NCI-H69 (cell line): ENCODE measurements at regions not wholly inside any gene's neighbourhood (a gene's known extent, or its start where the extent isn't known, plus 50 kb on each side); places are given as distances from the start of the nearest gene placed in this dataset.
"Not testable (repeated sequence)": the region's sequence is repeated elsewhere in the genome, so short reads cannot be mapped to it uniquely, and the experiment has no call there.

ENCODE experiments used
- DNase-seq: peaks from one replicate; lab custom pipeline; 2025; lab: John Stamatoyannopoulos, UW

GRCh38 chr14:105694961-105695360 lies 168.6 kb downstream of the TMEM121 start:
- DNase-seq: no peak

GRCh38 chr14:105696388-105696787 lies 170.0 kb downstream of the TMEM121 start:
- not testable (repeated sequence) for DNase-seq

DNA sequence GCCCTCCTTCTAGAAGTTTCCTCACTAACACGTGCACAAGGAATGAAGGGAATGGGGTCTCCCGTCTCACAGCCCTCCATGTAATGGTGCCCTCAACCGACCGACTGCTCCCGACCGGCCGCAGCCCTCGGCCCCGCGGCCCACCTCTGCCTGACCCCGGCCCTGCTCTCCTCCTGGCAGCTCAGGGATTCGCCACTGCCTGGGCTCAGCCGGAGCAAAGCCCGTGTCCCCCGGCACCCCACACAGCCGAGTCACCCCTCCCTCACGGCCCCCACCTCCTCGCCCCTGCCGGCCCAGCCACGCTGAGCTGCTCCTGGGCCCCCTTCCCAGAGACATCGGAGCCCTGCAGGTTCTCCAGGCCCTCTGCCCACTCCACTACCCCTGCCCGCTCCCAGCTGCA lies 171.0 kb downstream of the TMEM121 start:
- not testable (repeated sequence) for DNase-seq

DNA sequence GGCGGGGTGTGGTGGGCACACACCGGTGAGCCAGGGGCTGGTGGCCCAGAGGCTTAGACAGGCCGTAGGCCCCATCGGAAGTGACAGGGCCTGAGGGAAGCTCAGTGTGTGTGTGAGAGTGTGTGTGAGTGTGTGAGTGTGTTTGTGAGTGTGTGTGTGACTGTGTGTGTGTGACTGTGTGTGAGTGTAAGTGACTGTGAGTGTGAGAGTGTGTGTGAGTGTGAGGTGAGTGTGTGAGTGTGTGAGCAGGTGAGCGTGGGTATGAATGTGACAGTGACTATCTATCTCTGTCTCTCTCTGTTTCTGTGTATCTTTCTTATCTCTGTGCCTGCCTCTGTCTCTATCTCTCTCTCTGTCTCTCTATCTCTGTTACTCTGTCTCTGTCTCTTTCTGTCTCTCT lies 171.6 kb downstream of the TMEM121 start:
- DNase-seq: not testable (repeated sequence)

DNA sequence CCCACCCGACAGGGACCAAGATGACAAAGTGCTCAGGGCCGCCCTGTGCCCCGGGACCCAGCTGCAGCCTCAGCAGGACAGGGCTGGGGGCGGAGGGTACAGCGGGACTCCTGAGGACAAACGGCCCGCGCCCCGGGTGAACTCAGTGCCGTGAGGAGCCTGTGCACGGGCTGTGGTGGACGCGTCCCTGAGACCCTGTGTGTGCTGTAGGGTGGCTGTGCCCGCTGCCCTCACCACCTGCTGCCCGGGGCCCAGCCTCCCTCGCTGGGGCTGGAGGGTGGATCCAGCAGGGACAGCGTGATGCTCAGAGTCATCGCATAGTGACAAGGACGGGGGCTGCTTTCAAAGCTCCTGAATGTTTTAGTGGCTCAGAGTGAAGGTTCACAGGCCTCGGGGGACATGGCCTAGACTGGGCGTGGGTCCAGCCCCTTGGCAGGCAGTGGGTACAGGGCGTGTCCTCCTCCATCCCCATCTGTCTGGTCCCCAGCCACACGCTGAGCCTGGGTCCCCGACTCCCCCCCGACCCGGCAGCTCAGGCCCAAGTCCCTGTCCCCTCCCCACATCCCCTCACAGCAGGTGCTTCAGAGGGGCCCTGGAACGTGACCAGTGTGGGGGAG lies 172.7 kb downstream of the TMEM121 start:
- DNase-seq: not testable (repeated sequence)

DNA sequence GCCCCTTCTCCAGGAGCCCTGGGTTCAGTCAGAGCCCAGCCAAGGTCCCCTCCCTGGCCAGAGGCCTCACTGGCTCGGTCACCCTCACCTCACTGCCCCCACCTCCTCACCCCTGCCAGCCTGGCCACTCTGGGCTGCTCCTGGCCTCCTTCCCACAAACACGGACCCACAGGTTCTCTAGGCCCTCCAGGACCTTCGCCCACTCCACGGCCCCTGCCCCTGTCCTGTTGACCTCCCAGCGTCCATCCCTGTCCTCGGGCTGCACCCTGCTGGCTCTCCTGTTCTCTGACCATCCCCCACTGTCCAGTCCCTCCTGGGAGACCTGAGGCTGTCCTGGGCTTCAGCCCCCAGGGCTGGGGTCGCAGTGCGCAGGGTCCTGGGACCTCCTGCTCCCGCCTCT lies 173.3 kb downstream of the TMEM121 start:
- not testable (repeated sequence) for DNase-seq

GRCh38 chr14:105700146-105700545 lies 173.8 kb downstream of the TMEM121 start:
- not testable (repeated sequence) for DNase-seq

DNA sequence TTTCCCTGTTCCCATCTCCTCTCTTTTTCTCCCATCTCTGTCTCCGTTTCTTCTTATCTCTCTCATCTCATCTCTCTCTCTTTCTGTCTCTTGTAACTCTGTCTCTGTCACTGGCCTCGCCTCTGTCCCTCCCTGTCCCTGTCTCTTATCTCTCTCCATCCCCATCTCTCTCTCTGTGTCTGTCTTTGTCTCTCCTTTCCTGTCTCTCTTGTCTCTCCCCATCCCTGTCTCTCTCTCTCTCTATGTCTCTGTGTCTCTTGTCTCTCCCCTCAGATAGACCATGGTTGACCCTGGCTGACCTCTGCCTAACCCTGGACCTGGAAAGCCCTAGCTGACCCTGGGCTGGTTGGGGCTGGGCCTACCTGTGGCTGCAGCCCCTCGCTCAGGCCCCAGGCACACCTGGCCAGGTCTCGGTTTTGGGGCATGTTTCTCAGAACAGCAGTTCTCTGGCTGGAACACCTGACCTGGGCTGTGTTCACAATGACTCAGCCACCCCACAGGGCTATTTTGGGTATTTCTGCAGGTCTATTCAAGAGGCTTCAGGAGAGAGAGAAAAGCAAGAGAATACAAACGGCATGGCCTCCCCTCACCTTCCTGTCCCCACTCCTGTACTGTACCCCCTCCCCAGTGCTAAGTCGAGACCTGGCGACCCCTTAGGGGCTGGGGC lies 174.4 kb downstream of the TMEM121 start:
- peak; percentile 56 for DNase-seq

DNA sequence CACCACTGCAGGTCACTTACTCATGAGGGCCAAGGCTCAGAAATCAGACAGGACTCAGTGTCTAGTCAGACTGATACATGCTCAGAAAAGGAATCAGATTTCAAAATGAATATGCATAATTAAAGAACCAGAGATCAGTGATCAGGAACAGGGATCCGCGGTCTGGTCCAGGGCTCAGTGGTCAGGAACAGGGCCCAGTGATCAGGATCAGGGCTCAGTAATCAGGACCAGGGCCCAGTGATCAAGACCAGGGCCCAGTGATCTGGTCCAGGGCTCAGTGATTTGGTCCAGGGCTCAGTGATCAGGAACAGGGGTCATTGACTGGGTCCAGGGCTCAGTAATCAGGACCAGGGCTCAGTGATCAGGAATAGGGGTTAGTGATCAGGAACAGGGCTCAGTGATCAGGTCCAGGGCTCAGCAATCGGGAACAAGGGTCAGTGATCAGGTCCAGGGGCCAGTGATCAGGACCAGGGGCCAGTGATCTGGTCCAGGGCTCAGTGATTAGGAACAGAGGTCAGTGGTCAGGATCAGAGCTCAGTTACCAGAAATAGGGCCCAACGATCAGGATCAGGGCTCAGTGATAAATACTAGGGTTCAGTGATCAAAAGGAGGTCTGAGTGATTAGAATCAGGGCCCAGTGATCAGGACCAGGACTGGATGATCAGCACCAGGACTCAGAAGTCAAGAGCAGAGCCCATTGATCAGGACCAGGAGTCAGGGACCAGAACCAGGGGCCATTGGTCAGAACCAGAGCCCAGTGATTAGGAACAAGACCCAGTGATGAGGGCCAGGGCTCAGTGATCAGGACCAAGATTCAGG lies 175.3 kb downstream of the TMEM121 start:
- DNase-seq: no peak

GRCh38 chr14:105702275-105702817 lies 176.0 kb downstream of the TMEM121 start:
- no peak for DNase-seq

- not testable (repeated sequence) for DNase-seq
Observed at GRCh38 chr14:105703044-105703665, 176.8 kb downstream of the TMEM121 start.

- DNase-seq: not testable (repeated sequence)
Observed at GRCh38 chr14:105704091-105704490, 177.7 kb downstream of the TMEM121 start.

DNA sequence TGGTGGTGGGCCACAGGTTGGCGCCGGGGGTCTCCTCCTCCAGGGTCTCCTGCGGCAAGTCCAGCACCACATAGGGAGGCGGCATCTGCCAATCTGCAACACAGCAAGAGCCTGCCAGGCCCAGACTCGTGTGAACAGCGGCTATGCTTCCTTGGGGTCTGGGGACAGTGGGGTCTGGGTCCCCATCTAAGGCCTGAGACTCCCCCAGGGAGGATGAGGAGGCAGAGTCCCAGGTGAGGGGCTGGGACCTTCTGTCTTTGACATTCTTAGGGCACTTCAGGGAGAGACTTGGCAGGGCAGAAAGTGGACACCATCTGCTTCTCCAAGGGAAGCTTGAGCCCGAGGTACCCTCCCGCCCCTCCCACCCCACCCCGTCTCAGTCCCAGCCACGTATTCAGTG lies 178.1 kb downstream of the TMEM121 start:
- not testable (repeated sequence) for DNase-seq

DNA sequence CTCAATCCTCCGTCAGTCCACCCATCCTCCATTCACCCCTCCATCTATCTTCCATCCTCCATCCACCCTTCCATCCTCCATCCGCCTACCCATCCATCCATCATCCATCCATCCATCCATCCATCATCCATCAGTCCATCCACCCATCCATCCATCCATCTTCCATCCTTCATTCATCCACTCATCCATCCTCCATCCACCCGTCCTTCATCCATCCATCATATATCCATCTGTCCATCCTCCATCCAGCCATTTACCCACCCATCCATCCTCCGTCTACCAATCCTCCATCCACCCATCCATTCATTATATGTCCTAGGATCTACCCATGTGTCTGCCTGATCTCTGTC lies 179.1 kb downstream of the TMEM121 start:
- not testable (repeated sequence) for DNase-seq

- not testable (repeated sequence) for DNase-seq
Observed at GRCh38 chr14:105705862-105706700, 179.7 kb downstream of the TMEM121 start.

DNA sequence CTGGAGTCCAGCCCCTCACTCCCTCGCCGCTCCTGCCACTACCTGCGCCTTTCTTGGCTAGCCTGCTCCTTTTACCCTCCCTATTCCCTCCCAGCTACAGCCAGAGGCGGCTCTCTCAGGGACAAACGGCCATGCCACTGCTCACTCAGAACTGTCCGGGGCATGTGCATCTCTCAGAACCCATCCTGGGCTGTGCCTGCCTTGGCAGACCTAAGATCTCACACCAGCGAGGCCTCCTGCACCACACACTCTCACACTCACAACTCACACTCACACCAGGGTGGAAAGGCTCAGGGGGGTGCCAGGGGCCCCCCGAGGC lies 180.3 kb downstream of the TMEM121 start:
- DNase-seq: not testable (repeated sequence)

DNA sequence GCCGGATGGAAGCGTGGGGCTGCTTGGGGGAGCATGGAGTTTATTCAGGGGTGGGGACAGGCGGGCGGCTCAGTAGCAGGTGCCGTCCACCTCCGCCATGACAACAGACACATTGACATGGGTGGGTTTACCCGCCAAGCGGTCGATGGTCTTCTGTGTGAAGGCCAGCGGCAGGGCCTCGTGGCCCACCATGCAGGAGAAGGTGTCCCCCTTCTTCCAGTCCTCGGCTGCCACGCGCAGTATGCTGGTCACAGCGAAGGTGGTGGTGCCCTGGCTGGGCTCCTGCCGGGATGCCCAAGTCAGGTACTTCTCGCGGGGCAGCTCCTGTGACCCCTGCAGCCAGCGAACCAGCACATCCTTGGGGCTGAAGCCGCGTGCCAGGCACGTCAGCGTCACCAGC lies 180.7 kb downstream of the TMEM121 start:
- not testable (repeated sequence) for DNase-seq

GRCh38 chr14:105707723-105708151 lies 181.4 kb downstream of the TMEM121 start:
- DNase-seq: not testable (repeated sequence)

DNA sequence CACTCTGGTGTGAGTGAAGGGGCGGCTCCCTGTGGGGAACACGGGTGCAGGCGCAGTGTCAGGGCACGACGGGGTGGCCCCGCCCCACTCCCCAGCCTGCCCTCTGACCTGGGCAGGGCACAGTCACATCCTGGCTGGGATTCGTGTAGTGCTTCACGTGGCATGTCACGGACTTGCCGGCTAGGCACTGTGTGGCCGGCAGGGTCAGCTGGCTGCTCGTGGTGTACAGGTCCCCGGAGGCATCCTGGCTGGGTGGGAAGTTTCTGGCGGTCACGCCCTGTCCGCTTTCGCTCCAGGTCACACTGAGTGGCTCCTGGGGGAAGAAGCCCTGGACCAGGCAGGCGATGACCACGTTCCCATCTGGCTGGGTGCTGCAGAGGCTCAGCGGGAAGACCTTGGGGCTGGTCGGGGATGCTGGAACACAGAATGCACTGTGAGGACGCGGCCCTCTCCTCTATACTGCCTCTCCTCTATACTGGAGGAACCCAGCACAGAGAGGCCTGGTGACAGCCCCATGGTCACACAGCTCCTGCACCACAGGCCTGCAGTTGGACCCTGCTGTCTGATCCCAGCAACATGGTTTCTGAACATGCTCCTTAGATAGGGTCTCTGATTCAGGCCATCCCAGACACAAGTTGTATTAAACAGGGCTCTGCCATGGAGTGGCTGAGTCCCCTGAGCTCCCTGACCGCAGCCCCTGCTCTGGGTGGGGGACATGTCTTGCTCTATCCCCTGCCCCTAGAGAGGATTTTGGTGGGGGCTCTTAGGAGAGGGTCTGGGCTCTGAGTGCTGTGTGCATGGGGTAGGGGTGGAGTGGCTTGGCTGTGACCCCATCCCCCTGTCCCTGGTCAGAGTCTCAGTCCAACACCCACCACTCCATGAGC lies 182.1 kb downstream of the TMEM121 start:
- not testable (repeated sequence) for DNase-seq
